ENCODE measurements at regions not wholly inside any gene's neighbourhood (a gene's known extent, or its start where the extent isn't known, plus 50 kb on each side); places are given as distances from the start of the nearest gene placed in this dataset.

- Histone ChIP-seq H3K36me3 (ENCODE audit: control insufficient read depth in 1 of 2, insufficient read depth in 2 of 2, low read length in 2 of 2) (no peaks in the 10 kb centered on the region), H3K4me3 (ENCODE audit: low read depth in 1 of 2, low read length in 2 of 2) (no peak overlapping the region), H3K9me3 (ENCODE audit: control insufficient read depth in 1 of 2, low read length in 2 of 2) (no peaks in the 10 kb centered on the region)
These were observed 240.8 kb downstream of the ZEB2 start for GRCh38 chr2:144279165-144279564.

GRCh38 chr2:144277622-144278354, 242.1 kb downstream of the ZEB2 start:
- Histone ChIP-seq H3K9me3 (ENCODE audit: control insufficient read depth in 1 of 2, low read length in 2 of 2) (no peaks in the 10 kb centered on the region), H3K4me1 (ENCODE audit: control insufficient read depth in 1 of 2, insufficient read depth in 2 of 2, low read length in 2 of 2) (no peaks in the 10 kb centered on the region), H3K27ac (ENCODE audit: low read length) (no peak overlapping the region), H3K27me3 (ENCODE audit: low read depth, low read length) (no peaks in the 10 kb centered on the region), H3K36me3 (ENCODE audit: control insufficient read depth in 1 of 2, insufficient read depth in 2 of 2, low read length in 2 of 2) (no peaks in the 10 kb centered on the region), H3K4me3 (ENCODE audit: low read depth in 1 of 2, low read length in 2 of 2) (no peak overlapping the region)

More at GRCh38 chr2:144279165-144279564, 240.8 kb downstream of the ZEB2 start:
- Histone ChIP-seq H3K4me1 (ENCODE audit: control insufficient read depth in 1 of 2, insufficient read depth in 2 of 2, low read length in 2 of 2) (no peaks in the 10 kb centered on the region), H3K27me3 (ENCODE audit: low read depth, low read length) (no peaks in the 10 kb centered on the region), H3K27ac (ENCODE audit: low read length) (no peak overlapping the region)

- Histone ChIP-seq H3K27ac (ENCODE audit: low read length) (no peak overlapping the region), H3K27me3 (ENCODE audit: low read depth, low read length) (no peaks in the 10 kb centered on the region), H3K9me3 (ENCODE audit: control insufficient read depth in 1 of 2, low read length in 2 of 2) (no peaks in the 10 kb centered on the region), H3K4me3 (ENCODE audit: low read depth in 1 of 2, low read length in 2 of 2) (no peak overlapping the region), H3K36me3 (ENCODE audit: control insufficient read depth in 1 of 2, insufficient read depth in 2 of 2, low read length in 2 of 2) (no peaks in the 10 kb centered on the region), H3K4me1 (ENCODE audit: control insufficient read depth in 1 of 2, insufficient read depth in 2 of 2, low read length in 2 of 2) (no peaks in the 10 kb centered on the region)
These were observed 244.6 kb downstream of the ZEB2 start for GRCh38 chr2:144275340-144275739.

GRCh38 chr2:144274131-144274530, 245.8 kb downstream of the ZEB2 start:
- Histone ChIP-seq H3K9me3 (ENCODE audit: control insufficient read depth in 1 of 2, low read length in 2 of 2) (no peaks in the 10 kb centered on the region), H3K27me3 (ENCODE audit: low read depth, low read length) (no peaks in the 10 kb centered on the region), H3K4me3 (ENCODE audit: low read depth in 1 of 2, low read length in 2 of 2) (no peak overlapping the region)

GRCh38 chr2:144270951-144271350, 249.0 kb downstream of the ZEB2 start:
- Histone ChIP-seq H3K9me3 (ENCODE audit: control insufficient read depth in 1 of 2, low read length in 2 of 2) (no peaks in the 10 kb centered on the region), H3K27me3 (ENCODE audit: low read depth, low read length) (no peaks in the 10 kb centered on the region), H3K4me1 (ENCODE audit: control insufficient read depth in 1 of 2, insufficient read depth in 2 of 2, low read length in 2 of 2) (no peaks in the 10 kb centered on the region), H3K36me3 (ENCODE audit: control insufficient read depth in 1 of 2, insufficient read depth in 2 of 2, low read length in 2 of 2) (no peaks in the 10 kb centered on the region), H3K4me3 (ENCODE audit: low read depth in 1 of 2, low read length in 2 of 2) (no peak overlapping the region), H3K27ac (ENCODE audit: low read length) (no peak overlapping the region)

More at GRCh38 chr2:144274131-144274530, 245.8 kb downstream of the ZEB2 start:
- H3K4me1 ChIP-seq (ENCODE audit: control insufficient read depth in 1 of 2, insufficient read depth in 2 of 2, low read length in 2 of 2), result no peaks in the 10 kb centered on the region
- no peaks in the 10 kb centered on the region for H3K36me3 ChIP-seq (ENCODE audit: control insufficient read depth in 1 of 2, insufficient read depth in 2 of 2, low read length in 2 of 2)
- no peak overlapping the region for H3K27ac ChIP-seq (ENCODE audit: low read length)

GRCh38 chr2:144268036-144268678, 251.8 kb downstream of the ZEB2 start:
- no peaks in the 10 kb centered on the region for H3K4me1 ChIP-seq (ENCODE audit: control insufficient read depth in 1 of 2, insufficient read depth in 2 of 2, low read length in 2 of 2)
- H3K27me3 ChIP-seq (ENCODE audit: low read depth, low read length), result no peaks in the 10 kb centered on the region
- no peaks in the 10 kb centered on the region for H3K36me3 ChIP-seq (ENCODE audit: control insufficient read depth in 1 of 2, insufficient read depth in 2 of 2, low read length in 2 of 2)
- H3K4me3 ChIP-seq (ENCODE audit: low read depth in 1 of 2, low read length in 2 of 2), result no peak overlapping the region
- no peak overlapping the region for H3K27ac ChIP-seq (ENCODE audit: low read length)
- H3K9me3 ChIP-seq (ENCODE audit: control insufficient read depth in 1 of 2, low read length in 2 of 2), result no peaks in the 10 kb centered on the region

- H3K36me3 ChIP-seq (ENCODE audit: control insufficient read depth in 1 of 2, insufficient read depth in 2 of 2, low read length in 2 of 2), result no peaks in the 10 kb centered on the region
- no peak overlapping the region for H3K27ac ChIP-seq (ENCODE audit: low read length)
- no peaks in the 10 kb centered on the region for H3K27me3 ChIP-seq (ENCODE audit: low read depth, low read length)
These were observed 252.7 kb downstream of the ZEB2 start for GRCh38 chr2:144267239-144267638.

GRCh38 chr2:144265654-144266053, 254.3 kb downstream of the ZEB2 start:
- H3K27me3 ChIP-seq (ENCODE audit: low read depth, low read length), result no peaks in the 10 kb centered on the region
- no peaks in the 10 kb centered on the region for H3K9me3 ChIP-seq (ENCODE audit: control insufficient read depth in 1 of 2, low read length in 2 of 2)
- H3K4me3 ChIP-seq (ENCODE audit: low read depth in 1 of 2, low read length in 2 of 2), result no peak overlapping the region
- H3K36me3 ChIP-seq (ENCODE audit: control insufficient read depth in 1 of 2, insufficient read depth in 2 of 2, low read length in 2 of 2), result no peaks in the 10 kb centered on the region
- H3K4me1 ChIP-seq (ENCODE audit: control insufficient read depth in 1 of 2, insufficient read depth in 2 of 2, low read length in 2 of 2), result no peaks in the 10 kb centered on the region
- H3K27ac ChIP-seq (ENCODE audit: low read length), result no peak overlapping the region

More at GRCh38 chr2:144267239-144267638, 252.7 kb downstream of the ZEB2 start:
- Histone ChIP-seq H3K4me3 (ENCODE audit: low read depth in 1 of 2, low read length in 2 of 2) (no peak overlapping the region), H3K4me1 (ENCODE audit: control insufficient read depth in 1 of 2, insufficient read depth in 2 of 2, low read length in 2 of 2) (no peaks in the 10 kb centered on the region), H3K9me3 (ENCODE audit: control insufficient read depth in 1 of 2, low read length in 2 of 2) (no peaks in the 10 kb centered on the region)

GRCh38 chr2:144261966-144262365, 258.0 kb downstream of the ZEB2 start:
- Histone ChIP-seq H3K36me3 (ENCODE audit: control insufficient read depth in 1 of 2, insufficient read depth in 2 of 2, low read length in 2 of 2) (no peaks in the 10 kb centered on the region), H3K4me1 (ENCODE audit: control insufficient read depth in 1 of 2, insufficient read depth in 2 of 2, low read length in 2 of 2) (no peaks in the 10 kb centered on the region), H3K9me3 (ENCODE audit: control insufficient read depth in 1 of 2, low read length in 2 of 2) (peaks cover 7 to 8% of the 10 kb centered on the region in 2 donors), H3K27ac (ENCODE audit: low read length) (no peak overlapping the region), H3K27me3 (ENCODE audit: low read depth, low read length) (no peaks in the 10 kb centered on the region), H3K4me3 (ENCODE audit: low read depth in 1 of 2, low read length in 2 of 2) (no peak overlapping the region)

GRCh38 chr2:144261336-144261735, 258.6 kb downstream of the ZEB2 start:
- H3K27me3 ChIP-seq (ENCODE audit: low read depth, low read length), result no peaks in the 10 kb centered on the region
- no peak overlapping the region for H3K27ac ChIP-seq (ENCODE audit: low read length)
- no peaks in the 10 kb centered on the region for H3K36me3 ChIP-seq (ENCODE audit: control insufficient read depth in 1 of 2, insufficient read depth in 2 of 2, low read length in 2 of 2)
- H3K9me3 ChIP-seq (ENCODE audit: control insufficient read depth in 1 of 2, low read length in 2 of 2), result peaks cover 7 to 8% of the 10 kb centered on the region in 2 donors
- no peaks in the 10 kb centered on the region for H3K4me1 ChIP-seq (ENCODE audit: control insufficient read depth in 1 of 2, insufficient read depth in 2 of 2, low read length in 2 of 2)
- no peak overlapping the region for H3K4me3 ChIP-seq (ENCODE audit: low read depth in 1 of 2, low read length in 2 of 2)

GRCh38 chr2:144259332-144259731, 260.6 kb downstream of the ZEB2 start:
- H3K4me3 ChIP-seq (ENCODE audit: low read depth in 1 of 2, low read length in 2 of 2), result no peak overlapping the region
- H3K27ac ChIP-seq (ENCODE audit: low read length), result no peak overlapping the region
- H3K9me3 ChIP-seq (ENCODE audit: control insufficient read depth in 1 of 2, low read length in 2 of 2), result peaks cover 7 to 8% of the 10 kb centered on the region in 2 donors
- H3K4me1 ChIP-seq (ENCODE audit: control insufficient read depth in 1 of 2, insufficient read depth in 2 of 2, low read length in 2 of 2), result no peaks in the 10 kb centered on the region
- no peaks in the 10 kb centered on the region for H3K36me3 ChIP-seq (ENCODE audit: control insufficient read depth in 1 of 2, insufficient read depth in 2 of 2, low read length in 2 of 2)
- no peaks in the 10 kb centered on the region for H3K27me3 ChIP-seq (ENCODE audit: low read depth, low read length)
